ENCODE measurements at regions not wholly inside any gene's neighbourhood (a gene's known extent, or its start where the extent isn't known, plus 50 kb on each side); places are given as distances from the start of the nearest gene placed in this dataset.
"Not testable (repeated sequence)": the region's sequence is repeated elsewhere in the genome, so short reads cannot be mapped to it uniquely, and the experiment has no call there.

DNA sequence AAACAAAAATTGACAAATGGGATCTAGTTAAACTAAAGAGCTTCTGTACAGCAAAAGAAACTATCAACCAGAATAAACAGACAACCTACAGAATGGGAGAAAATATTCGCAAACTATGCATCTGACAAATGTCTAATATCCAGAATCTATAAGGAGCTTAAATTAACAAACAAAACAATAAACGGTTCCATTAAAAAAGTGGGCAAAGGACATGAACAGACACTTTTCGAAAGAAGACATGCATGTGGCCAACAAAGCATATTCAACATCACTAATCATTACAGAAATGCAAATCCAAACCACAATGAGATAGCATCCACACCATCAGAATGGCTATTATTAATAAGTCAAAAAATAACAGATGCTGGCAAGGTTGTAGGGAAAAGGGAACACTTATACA lies 50.5 kb upstream of the MED13L start:
- DNase-seq: not testable (repeated sequence)

DNA sequence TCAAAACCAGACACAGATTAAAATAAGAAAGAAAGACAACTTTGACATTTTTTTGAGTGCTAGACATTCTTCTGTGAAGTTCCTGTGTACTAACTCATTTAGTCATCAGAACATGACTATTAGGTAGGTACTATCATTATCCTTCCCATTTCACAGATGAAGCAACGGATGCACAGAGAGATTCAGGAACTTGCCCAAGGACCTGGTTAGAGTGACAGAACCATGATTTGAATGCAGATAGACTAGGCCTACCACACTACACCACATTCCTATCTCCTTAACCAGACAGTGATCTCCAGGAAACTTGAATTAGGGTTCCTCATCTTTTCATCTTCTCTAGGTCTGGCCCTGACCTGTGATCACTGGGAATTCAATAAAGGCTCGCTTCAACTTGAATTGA lies 54.4 kb upstream of the MED13L start:
- DNase-seq: no peak

GRCh38 chr12:116332705-116333380 lies 55.4 kb upstream of the MED13L start:
- DNase-seq: no peak

DNA sequence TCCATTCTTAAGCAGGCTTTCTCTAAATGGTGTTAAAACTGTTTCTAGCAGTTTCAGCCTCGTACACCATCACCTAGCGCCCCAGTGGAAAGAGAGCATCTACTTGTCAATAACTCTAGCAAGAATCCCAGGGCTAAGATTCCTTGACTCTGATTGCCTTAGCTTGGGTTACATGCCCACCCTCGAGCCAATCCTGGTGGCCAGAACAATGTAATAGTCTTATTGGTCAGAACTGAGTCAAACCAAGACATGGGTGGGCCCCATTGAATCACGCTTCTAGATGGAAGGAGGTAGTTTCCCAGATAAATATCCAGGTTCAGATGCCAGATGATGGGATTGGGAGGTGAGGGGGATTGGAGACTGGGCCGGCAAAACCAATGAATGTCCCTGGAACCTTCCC lies 55.9 kb upstream of the MED13L start:
- DNase-seq: no peak

GRCh38 chr12:116336542-116337065 lies 59.1 kb upstream of the MED13L start:
- peak; percentile 26 for DNase-seq

- no peak for DNase-seq
These were observed 59.8 kb upstream of the MED13L start for GRCh38 chr12:116337312-116337711.

GRCh38 chr12:116338064-116338846 lies 60.8 kb upstream of the MED13L start:
- DNase-seq: no peak

DNA sequence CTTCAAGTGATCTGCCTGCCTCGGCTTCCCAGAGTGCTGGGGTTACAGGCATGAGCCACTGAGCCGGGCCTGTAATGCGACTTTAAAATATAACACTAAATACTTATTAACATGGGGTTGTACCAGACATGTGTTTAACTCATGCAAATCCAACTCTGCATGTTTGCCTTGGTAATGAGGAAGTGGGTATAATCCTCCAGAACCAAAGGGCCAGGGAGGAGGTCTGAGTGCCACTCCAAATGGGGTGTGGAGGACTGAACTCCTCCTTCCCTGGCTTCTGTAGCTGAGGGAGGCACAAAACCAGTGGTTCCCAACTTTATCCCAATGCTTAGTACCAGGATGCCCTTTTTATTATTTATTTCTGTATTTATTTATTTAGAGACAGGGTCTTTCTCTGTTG lies 61.6 kb upstream of the MED13L start:
- no peak for DNase-seq

- DNase-seq: no peak
These were observed 62.4 kb upstream of the MED13L start for GRCh38 chr12:116339800-116340371.

- no peak for DNase-seq
These were observed 65.9 kb upstream of the MED13L start for GRCh38 chr12:116343331-116343884.

- DNase-seq: peak; percentile 33
These were observed 68.7 kb upstream of the MED13L start for GRCh38 chr12:116346222-116346621.

- DNase-seq: peak; percentile 89
These were observed 69.2 kb upstream of the MED13L start for GRCh38 chr12:116346741-116347140.

- no peak for DNase-seq
These were observed 69.8 kb upstream of the MED13L start for GRCh38 chr12:116347265-116347664.

DNA sequence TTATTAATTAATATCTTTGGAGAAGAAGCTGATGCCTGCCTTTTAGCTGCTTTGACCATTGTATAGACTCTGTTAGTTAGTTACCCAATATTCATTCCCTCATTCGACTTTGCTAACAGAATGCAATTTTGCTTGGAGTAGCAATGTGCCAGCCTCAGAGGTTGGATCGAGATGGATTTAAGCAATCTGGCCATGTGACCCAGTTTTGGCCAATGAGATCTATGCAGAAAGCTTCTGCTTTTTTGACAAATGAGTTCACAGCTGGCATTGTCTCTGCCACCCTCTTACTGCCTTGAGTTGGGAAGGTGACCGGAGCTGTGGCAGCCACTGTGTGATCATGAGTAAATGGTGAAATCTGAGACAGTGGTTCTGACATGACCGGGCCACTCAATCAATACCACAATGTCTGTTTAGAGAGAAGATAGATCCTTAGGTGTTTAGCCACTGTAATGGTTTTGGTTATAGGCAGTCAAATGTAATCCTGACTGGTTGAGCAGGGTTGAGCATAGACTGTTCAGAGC lies 74.9 kb upstream of the MED13L start:
- no peak for DNase-seq

- no peak for DNase-seq
These were observed 76.5 kb upstream of the MED13L start for GRCh38 chr12:116353958-116354357.

- DNase-seq: peak; percentile 54
These were observed 77.0 kb upstream of the MED13L start for GRCh38 chr12:116354534-116354933.

DNA sequence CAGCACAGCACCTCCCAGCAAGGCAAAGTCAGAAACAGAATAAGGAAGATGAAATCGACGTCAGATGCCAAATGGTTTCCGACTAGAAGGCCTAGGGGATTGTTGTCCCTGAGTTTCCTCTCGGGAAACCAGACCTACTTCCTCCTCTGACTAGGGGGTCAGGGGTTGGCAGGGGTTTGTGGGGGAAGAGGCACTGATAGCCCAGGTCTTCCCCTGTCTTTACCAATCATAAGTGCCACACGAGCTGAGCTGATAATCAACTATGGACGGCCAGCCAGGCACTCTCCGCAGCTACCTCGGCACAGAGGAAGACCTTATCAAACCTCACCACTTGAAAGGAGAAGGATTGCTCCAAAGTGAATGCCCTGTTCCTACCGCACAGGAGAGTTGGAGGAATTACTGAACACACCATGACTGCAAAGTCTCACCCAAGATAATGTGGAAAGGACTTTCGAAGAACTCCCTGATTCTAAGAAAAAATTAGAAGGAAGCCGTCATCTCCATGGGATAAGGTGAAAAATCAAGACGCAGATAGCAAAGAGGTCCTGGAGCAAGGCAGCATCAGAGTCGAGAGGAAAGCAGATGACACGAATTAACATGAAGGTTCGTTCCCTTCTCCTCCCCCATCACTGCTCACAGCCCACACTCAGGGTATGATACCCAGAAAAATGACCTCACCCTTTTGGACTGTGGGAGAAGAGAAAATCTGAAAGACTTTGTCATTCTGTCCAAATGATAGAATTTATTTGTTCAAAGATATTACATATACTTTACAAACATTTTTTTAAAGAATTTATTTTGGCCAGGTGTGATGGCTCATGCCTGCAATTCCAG lies 77.7 kb upstream of the MED13L start:
- DNase-seq: no peak

DNA sequence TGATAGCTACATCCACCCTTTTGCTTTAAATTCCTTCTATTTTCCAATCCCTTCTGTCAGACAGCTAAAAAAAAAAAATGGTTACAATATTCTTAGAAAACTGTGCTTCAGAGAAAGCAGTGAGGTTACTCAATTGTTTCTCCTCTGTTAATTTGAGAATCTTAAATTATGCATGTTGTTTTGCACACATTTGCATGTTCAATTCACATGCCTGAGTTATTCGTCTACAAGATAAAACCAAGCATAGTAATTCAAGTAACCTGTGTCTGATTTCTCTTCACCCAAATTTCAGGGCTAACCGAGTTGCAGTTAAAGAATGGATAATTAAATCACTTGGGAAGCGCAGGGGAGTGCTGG lies 81.0 kb upstream of the MED13L start:
- no peak for DNase-seq

DNA sequence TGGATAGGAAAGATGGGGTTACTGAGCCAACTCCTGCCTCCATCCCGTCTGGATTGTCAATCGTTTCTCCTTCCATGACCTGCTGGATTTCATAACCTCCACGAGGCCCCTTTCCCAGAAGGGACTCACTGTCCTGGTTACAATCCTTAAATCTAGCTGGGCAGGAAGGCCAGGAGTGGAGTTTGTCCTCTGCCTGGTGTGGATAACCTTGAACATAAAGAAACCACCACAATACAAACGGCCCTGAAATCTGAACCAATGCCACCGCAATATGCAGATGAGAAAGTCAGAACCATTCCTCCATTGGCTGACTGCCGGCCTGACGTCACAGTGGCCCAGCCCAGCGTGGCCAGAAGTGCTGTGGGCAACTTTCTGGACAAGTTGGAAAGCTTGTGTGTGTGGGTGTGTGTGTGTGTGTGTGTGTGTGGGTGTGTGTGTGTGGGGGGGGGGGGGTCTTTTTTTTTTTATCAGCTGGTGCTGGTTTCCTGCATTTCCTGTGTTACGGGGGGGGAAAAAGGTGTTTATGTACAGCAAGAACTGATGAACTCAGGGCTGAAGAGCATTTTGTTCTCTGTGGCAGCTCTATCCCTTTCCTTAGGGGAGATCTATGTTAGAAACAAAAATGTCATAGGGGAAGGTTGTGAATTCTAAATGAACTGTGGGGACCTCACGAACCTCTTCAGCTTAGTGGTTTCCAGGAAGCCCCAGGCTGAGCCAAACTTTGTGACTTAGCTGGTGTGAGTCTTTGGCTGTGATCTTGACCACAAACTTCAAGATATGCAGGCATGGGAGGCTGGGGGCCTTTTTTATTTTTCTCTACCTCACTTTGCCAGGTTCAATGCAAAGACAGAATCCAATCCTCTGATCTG lies 81.6 kb upstream of the MED13L start:
- peak; percentile 99 for DNase-seq

- DNase-seq: no peak
These were observed 83.3 kb upstream of the MED13L start for GRCh38 chr12:116360579-116361413.

All from dermis blood vessel endothelial cell (primary cell).